ENCODE measurements at regions not wholly inside any gene's neighbourhood (a gene's known extent, or its start where the extent isn't known, plus 50 kb on each side); places are given as distances from the start of the nearest gene placed in this dataset.

- TF ChIP-seq CTCF (IDR thresholded peaks at IDR 0.05 in 8 of 11, conservative IDR thresholded peaks at IDR 0.05 in 3 of 11) (no peak), POLR2AphosphoS5 (IDR thresholded peaks at IDR 0.05) (no peak)
Observed at GRCh38 chr2:402721-403120, 114.8 kb upstream of the ALKAL2 start.

All from spleen (tissue), 7 donors.